ENCODE measurements at regions not wholly inside any gene's neighbourhood (a gene's known extent, or its start where the extent isn't known, plus 50 kb on each side); places are given as distances from the start of the nearest gene placed in this dataset.
"Not testable (repeated sequence)": the region's sequence is repeated elsewhere in the genome, so short reads cannot be mapped to it uniquely, and the experiment has no call there.

DNA sequence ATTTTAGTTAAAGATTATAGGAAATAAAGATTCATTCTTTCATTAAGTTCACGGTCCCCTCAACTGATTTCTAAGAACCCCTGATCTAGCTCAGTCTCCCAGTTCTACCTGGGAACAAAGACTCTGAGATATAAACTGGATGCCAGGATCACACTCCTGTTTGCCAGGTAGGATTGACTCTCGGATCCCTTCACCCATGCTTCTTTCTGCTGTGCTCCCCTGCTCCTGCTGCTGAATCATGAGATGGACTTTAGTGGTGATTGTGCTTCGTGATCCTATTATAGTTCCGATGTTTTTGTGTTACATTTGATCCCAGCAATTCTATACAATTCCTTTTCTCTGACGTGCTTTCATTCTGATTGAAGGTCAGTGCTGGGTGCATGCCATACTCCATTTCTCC, 733.1 kb upstream of the TPTE start:
- not testable (repeated sequence) for DNase-seq (ENCODE audit: low spot score)

DNA sequence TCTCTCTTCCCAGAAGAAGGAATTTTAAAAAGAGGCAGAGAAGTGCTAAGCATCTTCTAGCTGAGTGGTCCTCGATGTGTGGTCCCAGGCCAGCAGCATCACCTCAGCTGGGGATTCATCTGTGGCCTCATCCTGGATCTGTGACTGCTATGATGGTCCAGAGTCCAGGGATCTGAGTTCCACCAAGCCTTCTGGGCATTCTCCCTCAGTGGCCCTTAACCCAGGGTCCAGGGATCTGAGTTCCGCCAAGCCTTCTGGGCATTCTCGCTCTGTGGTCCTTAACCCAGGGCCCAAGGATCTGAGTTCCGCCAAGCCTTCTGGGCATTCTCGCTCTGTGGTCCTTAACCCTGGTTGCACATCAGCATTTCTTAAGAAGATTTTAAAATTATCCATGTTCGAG, 731.0 kb upstream of the TPTE start:
- not testable (repeated sequence) for DNase-seq (ENCODE audit: low spot score)

DNA sequence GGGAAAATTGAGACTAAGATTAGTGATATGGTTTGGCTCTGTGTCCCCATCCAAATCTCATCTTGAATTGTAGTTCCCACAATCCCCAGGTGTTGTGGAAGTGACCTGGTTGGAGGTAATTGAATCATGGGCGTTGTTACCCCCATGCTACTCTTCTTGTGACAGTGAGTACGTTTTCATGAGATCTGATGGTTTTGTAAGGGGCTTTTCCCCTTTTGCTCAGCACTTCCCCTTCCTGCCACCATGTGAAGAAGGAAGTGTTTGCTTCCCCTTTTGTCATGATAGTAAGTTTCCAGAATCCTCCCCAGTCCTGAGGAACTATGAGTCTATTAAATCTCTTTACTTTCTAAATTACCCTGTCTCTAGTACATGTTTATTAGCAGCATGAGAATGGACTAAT, 729.9 kb upstream of the TPTE start:
- not testable (repeated sequence) for DNase-seq (ENCODE audit: low spot score)

GRCh38 chr21:9795291-9795690, 726.1 kb upstream of the TPTE start:
- DNase-seq (ENCODE audit: low spot score) = not testable (repeated sequence)

GRCh38 chr21:9796293-9796692, 725.1 kb upstream of the TPTE start:
- DNase-seq (ENCODE audit: low spot score) = not testable (repeated sequence)

- DNase-seq (ENCODE audit: low spot score) = not testable (repeated sequence)
Observed at GRCh38 chr21:9807675-9808074, 713.7 kb upstream of the TPTE start.

DNA sequence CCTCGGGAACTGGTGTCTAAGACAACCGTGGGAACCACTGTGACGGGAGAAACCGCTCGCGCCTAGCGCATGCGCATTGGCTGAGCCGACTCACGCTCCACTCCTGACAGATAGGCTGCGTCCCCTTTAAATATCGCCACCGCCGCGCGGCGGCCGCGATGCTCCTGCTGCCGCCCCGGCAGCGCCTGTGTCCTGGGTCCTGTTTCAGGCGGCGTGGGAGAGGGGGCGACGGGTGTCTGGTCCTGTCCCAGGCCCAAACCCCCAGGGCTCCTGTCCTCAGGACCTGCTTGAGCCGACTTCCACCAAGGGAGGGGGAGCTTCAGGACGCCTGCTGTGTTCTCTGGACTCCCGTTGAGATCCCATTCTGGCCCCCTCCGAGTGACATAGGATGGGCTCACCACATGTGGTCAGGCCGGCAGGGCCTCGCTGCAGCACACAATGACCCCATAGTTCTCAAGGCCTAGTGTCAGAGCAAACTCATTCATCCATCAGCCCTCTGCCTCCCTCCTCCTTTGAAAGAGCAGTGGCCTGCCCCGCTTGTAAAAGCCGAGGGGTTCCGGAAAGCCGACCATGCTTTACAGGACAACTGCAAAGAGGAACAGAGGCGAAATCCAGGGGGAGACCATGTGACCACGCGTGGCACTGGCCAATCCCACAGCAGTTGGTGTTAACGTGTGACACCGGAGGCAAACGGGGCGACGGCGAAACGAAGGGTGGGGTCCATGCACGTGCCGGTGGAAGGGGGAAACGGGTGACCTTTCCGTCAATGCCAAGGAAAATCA, 710.0 kb upstream of the TPTE start:
- not testable (repeated sequence) for DNase-seq (ENCODE audit: low spot score)

DNA sequence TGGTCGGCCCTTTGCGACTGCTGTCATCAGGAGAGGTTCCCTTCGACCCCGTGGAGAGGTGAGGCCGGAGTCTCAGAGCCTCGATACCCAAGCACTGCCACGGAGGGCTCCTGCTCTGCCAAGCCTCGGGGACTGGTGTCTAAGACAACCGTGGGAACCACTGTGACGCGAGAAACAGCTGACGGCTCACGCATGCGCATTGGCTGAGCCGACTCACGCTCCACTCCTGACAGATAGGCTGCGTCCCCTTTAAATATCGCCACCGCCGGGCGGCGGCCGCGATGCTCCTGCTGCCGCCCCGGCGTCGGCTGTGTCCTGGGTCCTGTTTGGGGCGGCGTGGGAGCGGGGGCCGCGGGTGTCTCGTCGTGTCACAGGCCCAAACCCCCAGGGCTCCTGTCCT, 708.9 kb upstream of the TPTE start:
- DNase-seq (ENCODE audit: low spot score) = not testable (repeated sequence)

DNA sequence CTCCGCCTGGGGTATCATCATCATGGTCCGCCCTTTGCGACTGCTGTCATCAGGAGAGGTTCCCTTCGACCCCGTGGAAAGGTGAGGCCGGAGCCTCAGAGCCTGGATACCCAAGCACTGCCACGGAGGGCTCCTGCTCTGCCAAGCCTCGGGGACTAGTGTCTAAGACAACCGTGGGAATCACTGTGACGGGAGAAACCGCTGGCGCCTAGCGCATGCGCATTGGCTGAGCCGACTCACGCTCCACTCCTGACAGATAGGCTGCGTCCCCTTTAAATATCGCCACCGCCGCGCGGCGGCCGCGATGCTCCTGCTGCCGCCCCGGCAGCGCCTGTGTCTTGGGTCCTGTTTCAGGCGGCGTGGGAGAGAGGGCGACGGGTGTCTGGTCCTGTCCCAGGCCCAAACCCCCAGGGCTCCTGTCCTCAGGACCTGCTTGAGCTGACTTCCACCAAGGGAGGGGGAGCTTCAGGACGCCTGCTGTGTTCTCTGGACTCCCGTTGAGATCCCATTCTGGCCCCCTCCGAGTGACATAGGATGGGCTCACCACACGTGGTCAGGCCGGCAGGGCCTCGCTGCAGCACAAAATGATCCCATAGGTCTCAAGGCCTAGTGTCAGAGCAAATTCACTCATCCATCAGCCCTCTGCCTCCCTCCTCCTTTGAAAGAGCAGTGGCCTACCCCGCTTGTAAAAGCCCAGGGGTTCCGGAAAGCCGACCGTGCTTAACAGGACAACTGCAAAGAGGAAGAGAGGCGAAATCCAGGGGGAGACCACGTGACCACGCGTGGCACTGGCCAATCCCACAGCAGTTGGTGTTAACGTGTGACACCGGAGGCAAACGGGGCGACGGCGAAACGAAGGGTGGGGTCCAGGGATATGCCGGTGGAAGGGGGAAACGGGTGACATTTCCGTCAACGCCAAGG, 707.2 kb upstream of the TPTE start:
- not testable (repeated sequence) for DNase-seq (ENCODE audit: low spot score)

DNA sequence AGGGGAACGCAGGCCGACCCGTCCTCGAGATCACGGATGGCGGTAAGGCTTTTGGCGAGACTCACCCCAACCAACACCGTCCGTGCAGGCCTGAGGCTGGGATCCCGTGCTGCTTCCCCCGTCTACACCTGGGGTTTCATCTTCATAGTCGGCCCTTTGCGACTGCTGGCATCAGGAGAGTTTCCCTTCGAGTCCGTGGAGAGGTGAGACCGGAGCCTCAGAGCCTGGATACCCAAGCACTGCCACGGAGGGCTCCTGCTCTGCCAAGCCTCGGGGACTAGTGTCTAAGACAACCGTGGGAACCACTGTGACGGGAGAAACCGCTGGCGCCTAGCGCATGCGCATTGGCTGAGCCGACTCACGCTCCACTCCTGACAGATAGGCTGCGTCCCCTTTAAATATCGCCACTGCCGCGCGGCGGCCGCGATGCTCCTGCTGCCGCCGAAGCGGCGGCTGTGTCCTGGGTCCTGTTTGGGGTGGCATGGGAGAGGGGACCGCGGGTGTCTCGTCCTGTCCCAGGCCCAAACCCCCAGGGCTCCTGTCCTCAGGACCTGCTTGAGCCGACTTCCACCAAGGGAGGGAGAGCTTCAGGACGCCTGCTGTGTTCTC, 706.1 kb upstream of the TPTE start:
- not testable (repeated sequence) for DNase-seq (ENCODE audit: low spot score)

- not testable (repeated sequence) for DNase-seq (ENCODE audit: low spot score)
Observed at GRCh38 chr21:9816734-9817334, 704.5 kb upstream of the TPTE start.

GRCh38 chr21:9817841-9818441, 703.4 kb upstream of the TPTE start:
- DNase-seq (ENCODE audit: low spot score) = not testable (repeated sequence)

DNA sequence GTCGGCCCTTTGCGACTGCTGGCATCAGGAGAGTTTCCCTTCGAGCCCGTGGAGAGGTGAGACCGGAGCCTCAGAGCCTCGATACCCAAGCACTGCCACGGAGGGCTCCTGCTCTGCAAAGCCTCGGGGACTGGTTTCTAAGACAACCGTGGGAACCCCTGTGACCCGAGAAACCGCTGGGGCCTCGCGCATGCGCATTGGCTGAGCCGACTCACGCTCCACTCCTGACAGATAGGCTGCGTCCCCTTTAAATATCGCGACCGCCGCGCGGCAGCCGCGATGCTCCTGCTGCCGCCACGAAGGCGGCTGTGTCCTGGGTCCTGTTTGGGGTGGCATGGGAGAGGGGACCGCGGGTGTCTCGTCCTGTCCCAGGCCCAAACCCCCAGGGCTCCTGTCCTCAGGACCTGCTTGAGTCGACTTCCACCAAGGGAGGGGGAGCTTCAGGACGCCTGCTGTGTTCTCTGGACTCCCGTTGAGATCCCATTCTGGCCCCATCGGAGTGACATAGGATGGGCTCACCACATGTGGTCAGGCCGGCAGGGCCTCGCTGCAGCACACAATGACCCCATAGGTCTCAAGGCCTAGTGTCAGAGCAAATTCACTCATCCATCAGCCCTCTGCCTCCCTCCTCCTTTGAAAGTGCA, 701.7 kb upstream of the TPTE start:
- not testable (repeated sequence) for DNase-seq (ENCODE audit: low spot score)

- not testable (repeated sequence) for DNase-seq (ENCODE audit: low spot score)
Observed at GRCh38 chr21:9820579-9820978, 700.8 kb upstream of the TPTE start.

GRCh38 chr21:9821472-9821871, 699.9 kb upstream of the TPTE start:
- DNase-seq (ENCODE audit: low spot score) = not testable (repeated sequence)

GRCh38 chr21:9822093-9822820, 699.1 kb upstream of the TPTE start:
- not testable (repeated sequence) for DNase-seq (ENCODE audit: low spot score)

- not testable (repeated sequence) for DNase-seq (ENCODE audit: low spot score)
Observed at GRCh38 chr21:9823197-9824157, 697.9 kb upstream of the TPTE start.

DNA sequence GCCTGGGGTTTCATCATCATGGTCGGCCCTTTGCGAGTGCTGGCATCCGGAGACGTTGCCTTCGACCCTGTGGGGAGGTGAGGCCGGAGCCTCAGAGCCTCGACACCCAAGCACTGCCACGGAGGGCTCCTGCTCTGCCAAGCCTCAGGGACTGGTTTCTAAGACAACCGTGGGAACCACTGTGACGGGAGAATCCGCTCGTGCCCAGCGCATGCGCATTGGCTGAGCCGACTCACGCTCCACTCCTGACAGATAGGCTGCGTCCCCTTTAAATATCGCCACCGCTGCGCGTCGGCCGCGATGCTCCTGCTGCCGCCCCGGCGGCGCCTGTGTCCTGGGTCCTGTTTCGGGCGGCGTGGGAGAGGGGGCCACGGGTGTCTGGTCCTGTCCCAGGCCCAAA, 690.6 kb upstream of the TPTE start:
- not testable (repeated sequence) for DNase-seq (ENCODE audit: low spot score)

- DNase-seq (ENCODE audit: low spot score) = not testable (repeated sequence)
Observed at GRCh38 chr21:9832751-9833150, 688.6 kb upstream of the TPTE start.

Data from ecto neural progenitor cell (in vitro differentiated cells).